Esophagus squamous epithelium (tissue), 5 donors: ENCODE measurements at regions not wholly inside any gene's neighbourhood (a gene's known extent, or its start where the extent isn't known, plus 50 kb on each side); places are given as distances from the start of the nearest gene placed in this dataset.

Source experiments
- DNase-seq: peaks from one replicate; lab custom pipeline; 2025; lab: John Stamatoyannopoulos, UW
- H3K27ac ChIP-seq, 4 donors: fragments of 200-600 bp; sonication (generic); one replicate each; pipeline ENCODE4 v1.5.1; 2016 to 2019; ENCODE audit warnings: mild to moderate bottlenecking in 1 of 4
- H3K27me3 ChIP-seq, 4 donors: fragments of 200-600 bp; sonication (generic); 1 replicate in 3 of 4; 2 replicates in 1 of 4; pipeline versions ENCODE4 v1.5.1 to v1.6.0; 2017 to 2021; ENCODE audit warnings: antibody characterized with exemption in 1 of 4
- H3K36me3 ChIP-seq, 3 donors: fragments of 200-600 bp; sonication (generic); one replicate each; pipeline ENCODE4 v1.5.1; 2016 to 2019
- H3K4me1 ChIP-seq, 3 donors: fragments of 200-600 bp; sonication (generic); one replicate each; pipeline ENCODE4 v1.5.1; 2017 to 2019
- H3K4me3 ChIP-seq, 4 donors: fragments of 200-600 bp; sonication (generic); 1 replicate in 3 of 4; 2 replicates in 1 of 4; pipeline ENCODE4 v1.5.1; 2016 to 2019; ENCODE audit warnings: mild to moderate bottlenecking in 2 of 4, moderate library complexity in 1 of 4
- H3K9me3 ChIP-seq, 3 donors: fragments of 200-600 bp; sonication (generic); one replicate each; pipeline ENCODE4 v1.5.1; 2016 to 2019
- CTCF ChIP-seq, 6 experiments: fragments of 450-650 bp in 4 of 6; fragments of 200-600 bp in 2 of 6; sonication (generic) in 2 of 6; IDR thresholded peaks; one replicate each; pipeline ENCODE4 v1.5.1; 2016 to 2019; ENCODE audit warnings: antibody characterized with exemption in 6 of 6, mild to moderate bottlenecking in 4 of 6, moderate library complexity in 4 of 6
- POLR2A ChIP-seq, 4 donors: fragments of 450-650 bp; IDR thresholded peaks; one replicate each; pipeline ENCODE4 v1.6.1; 2017; ENCODE audit warnings: antibody characterized with exemption in 4 of 4, mild to moderate bottlenecking in 4 of 4, moderate library complexity in 3 of 4
- WGBS, 2 donors: methylation state at CpG; one replicate each; pipeline ENCODE4 v1.1.5; 2018; 5-methylcytosine and 5-hydroxymethylcytosine counted together
- intact Hi-C: fragments of 100-400 bp; cut with DNase I; formaldehyde crosslinking; loops from one replicate; pipeline ENCODE4 v1.15.0; 2022
- donor health status: DM: yes; HTN: yes; CAD: no.

- intact Hi-C loops, result no loop called here
- Histone ChIP-seq H3K9me3 (no peaks in the 10 kb centered on the region), H3K36me3 (no peaks in the 10 kb centered on the region), H3K4me1 (no peaks in the 10 kb centered on the region), H3K27me3 (peaks cover 0 to 32% (median 0%) of the 10 kb centered on the region in 4 donors), H3K27ac (no peak overlapping the region), H3K4me3 (no peak overlapping the region)
- 63 to 85% methylated on average over 3 to 4 of the region's 4 CpGs for WGBS, 2 donors
- no peak for TF ChIP-seq POLR2A (IDR thresholded peaks at IDR 0.05)
- TF ChIP-seq CTCF (IDR thresholded peaks at IDR 0.05), result no peak
- no peak for DNase-seq
Observed at GRCh38 chr15:69854001-69854400, 243.7 kb downstream of the TLE3 start.

GRCh38 chr15:69854521-69855181 is 243.1 kb downstream of the TLE3 start:
- Histone ChIP-seq H3K9me3 (no peaks in the 10 kb centered on the region), H3K27ac (no peak overlapping the region), H3K4me3 (no peak overlapping the region), H3K36me3 (no peaks in the 10 kb centered on the region), H3K27me3 (peaks cover 0 to 32% (median 0%) of the 10 kb centered on the region in 4 donors), H3K4me1 (no peaks in the 10 kb centered on the region)
- WGBS, 2 donors, result 68 to 71% methylated on average over 7 to 8 of the region's 11 CpGs
- DNase-seq, result no peak
- TF ChIP-seq CTCF (IDR thresholded peaks at IDR 0.05) (no peak), POLR2A (IDR thresholded peaks at IDR 0.05) (no peak)
- intact Hi-C loops, result no loop called here

- H3K4me3 ChIP-seq, result no peak overlapping the region
- no peaks in the 10 kb centered on the region for H3K36me3 ChIP-seq
- WGBS, 2 donors, result 80 to 84% methylated on average over 13 of the region's 13 CpGs
- DNase-seq, result no peak
- H3K27me3 ChIP-seq, result peaks cover 0 to 28% (median 0%) of the 10 kb centered on the region in 4 donors
- no peaks in the 10 kb centered on the region for H3K9me3 ChIP-seq
- H3K4me1 ChIP-seq, result no peaks in the 10 kb centered on the region
- no peak overlapping the region for H3K27ac ChIP-seq
- intact Hi-C loops, result no loop called here
- no peak for TF ChIP-seq POLR2A (IDR thresholded peaks at IDR 0.05)
Observed at GRCh38 chr15:69855258-69856000, 242.3 kb downstream of the TLE3 start.

- H3K36me3 ChIP-seq, result no peaks in the 10 kb centered on the region
- H3K27me3 ChIP-seq, result peaks cover 0 to 23% (median 0%) of the 10 kb centered on the region in 4 donors
- no peak overlapping the region for H3K27ac ChIP-seq
- 89 to 90% methylated on average over 6 of the region's 6 CpGs for WGBS, 2 donors
- H3K4me1 ChIP-seq, result no peaks in the 10 kb centered on the region
- no peak overlapping the region for H3K4me3 ChIP-seq
- intact Hi-C loops, result no loop called here
- TF ChIP-seq POLR2A (IDR thresholded peaks at IDR 0.05) (no peak), CTCF (IDR thresholded peaks at IDR 0.05) (no peak)
- DNase-seq, result no peak
- no peaks in the 10 kb centered on the region for H3K9me3 ChIP-seq
Observed at GRCh38 chr15:69857250-69857649, 240.5 kb downstream of the TLE3 start.

GRCh38 chr15:69857686-69858391 is 239.9 kb downstream of the TLE3 start:
- H3K4me1 ChIP-seq, result no peaks in the 10 kb centered on the region
- H3K9me3 ChIP-seq, result no peaks in the 10 kb centered on the region
- H3K36me3 ChIP-seq, result no peaks in the 10 kb centered on the region
- no peak overlapping the region for H3K27ac ChIP-seq
- H3K4me3 ChIP-seq, result no peak overlapping the region
- no peak for DNase-seq
- H3K27me3 ChIP-seq, result peaks cover 0 to 20% (median 0%) of the 10 kb centered on the region in 4 donors
- TF ChIP-seq CTCF (IDR thresholded peaks at IDR 0.05), result no peak
- no peak for TF ChIP-seq POLR2A (IDR thresholded peaks at IDR 0.05)
- intact Hi-C loops, result no loop called here
- 81 to 88% methylated on average over 7 to 10 of the region's 10 CpGs for WGBS, 2 donors
